NCI-H82 treated with DMSO at 0.1 percent for 48 hours (cell line): ENCODE measurements at regions not wholly inside any gene's neighbourhood (a gene's known extent, or its start where the extent isn't known, plus 50 kb on each side); places are given as distances from the start of the nearest gene placed in this dataset.

ENCODE experiments used
- DNase-seq: peaks from one replicate; lab custom pipeline; 2025; ENCODE audit not compliant: unreplicated experiment; lab: John Stamatoyannopoulos, UW

DNA sequence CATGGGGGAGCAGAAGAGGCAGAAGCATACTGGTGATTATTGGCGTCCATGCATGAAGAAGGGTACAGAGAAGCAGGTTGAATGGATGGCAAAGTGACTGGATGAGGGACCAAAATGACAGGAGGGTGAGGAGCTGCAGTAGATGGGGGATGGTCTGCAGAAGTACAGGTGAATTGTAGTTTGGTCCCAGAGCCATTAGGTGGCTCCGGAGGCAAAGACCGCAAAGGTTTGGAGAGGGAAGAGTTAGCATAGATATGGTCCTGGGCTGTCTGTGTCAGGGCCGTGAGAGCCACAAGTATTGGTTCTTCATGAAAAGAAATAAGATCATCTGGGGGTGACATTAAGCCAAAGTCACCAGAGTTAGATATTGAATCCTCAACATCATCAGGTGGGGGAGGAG, 59.0 kb upstream of the ZNF726 start:
- DNase-seq = no peak

DNA sequence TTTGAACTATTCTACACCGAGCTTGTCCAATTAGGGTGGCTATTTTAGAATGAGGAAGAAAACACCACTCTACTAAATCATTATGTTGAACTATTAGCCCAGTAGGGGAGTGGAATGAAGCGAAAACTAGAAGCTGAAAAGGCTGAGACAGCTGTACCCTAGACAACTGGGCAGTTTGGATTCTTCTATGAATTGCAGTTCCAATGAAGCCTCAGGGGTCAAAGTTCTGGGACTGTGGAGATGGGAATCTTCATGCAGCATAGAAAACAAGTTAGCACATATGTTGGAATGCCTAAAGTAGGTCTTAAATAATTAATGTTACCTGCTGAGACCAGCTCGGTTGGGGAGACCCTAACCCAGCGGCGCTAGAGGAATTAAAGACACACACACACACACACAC, 62.7 kb upstream of the ZNF726 start:
- DNase-seq = no peak

DNA sequence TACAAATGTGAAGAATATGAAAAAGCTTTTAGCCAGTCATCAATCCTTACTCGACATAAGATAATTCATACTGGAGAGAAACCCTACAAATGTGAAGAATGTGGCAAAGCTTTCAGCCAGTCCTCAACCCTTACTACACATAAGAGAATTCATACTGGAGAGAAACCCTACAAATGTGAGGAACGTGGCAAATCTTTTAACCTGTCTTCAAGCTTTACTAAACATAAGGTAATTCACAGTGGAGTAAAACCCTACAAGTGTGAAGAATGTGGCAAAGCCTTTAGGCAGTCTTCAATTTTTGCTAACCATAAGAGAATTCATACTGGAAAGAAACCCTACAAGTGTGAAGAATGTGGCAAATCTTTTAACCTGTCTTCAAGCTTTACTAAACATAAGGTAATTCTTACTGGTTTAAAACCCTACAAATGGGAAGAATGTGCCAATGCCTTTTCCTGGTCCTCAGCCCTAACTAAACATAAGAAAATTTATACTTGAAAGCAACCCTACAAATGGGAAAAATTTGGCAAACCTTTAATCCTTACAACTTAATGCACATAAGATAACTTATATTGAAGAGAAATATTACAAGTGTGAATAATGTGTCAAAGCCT, 74.1 kb upstream of the ZNF681 start:
- DNase-seq = no peak

DNA sequence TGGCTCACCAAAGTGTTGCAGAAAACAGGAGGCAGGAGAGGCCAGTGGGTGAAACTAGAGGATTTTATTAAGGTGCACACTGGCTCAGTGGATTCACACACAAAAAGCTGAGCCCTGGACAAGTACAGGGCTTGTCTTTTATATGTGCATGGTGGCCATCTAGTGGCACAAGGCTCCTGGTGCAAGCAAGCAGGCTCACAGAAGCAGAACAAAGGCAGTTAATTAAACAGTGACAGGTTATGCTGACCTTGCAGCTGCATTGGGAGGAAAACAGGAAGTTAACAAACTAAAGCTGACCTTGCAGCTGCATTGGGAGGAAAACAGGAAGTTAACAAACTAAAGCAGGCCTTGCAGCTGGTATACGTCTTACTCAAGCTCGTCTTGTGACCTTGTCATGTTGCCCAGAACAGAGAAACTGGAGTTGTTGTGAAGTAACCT, 65.3 kb upstream of the ZNF681 start:
- DNase-seq = no peak

DNA sequence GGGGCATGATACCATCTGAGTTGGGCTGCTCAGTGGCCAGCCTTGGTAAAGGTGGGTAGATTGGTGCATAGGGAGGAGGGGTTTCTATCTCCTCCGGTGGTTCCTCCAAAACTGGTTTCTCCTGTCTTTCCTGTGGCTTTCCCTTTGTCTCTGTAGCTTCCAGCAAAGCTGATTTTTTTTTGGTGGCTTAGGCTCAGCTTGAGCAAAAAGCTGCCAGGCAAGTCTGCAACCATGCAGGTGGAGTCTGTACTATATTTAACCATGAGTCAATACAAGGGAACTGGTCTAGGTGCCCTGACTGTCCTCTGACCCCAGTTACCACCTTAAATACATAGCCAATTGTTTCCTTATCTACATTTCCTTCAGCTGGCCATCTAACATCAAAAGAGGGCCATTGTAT, 64.0 kb upstream of the ZNF681 start:
- DNase-seq = no peak

DNA sequence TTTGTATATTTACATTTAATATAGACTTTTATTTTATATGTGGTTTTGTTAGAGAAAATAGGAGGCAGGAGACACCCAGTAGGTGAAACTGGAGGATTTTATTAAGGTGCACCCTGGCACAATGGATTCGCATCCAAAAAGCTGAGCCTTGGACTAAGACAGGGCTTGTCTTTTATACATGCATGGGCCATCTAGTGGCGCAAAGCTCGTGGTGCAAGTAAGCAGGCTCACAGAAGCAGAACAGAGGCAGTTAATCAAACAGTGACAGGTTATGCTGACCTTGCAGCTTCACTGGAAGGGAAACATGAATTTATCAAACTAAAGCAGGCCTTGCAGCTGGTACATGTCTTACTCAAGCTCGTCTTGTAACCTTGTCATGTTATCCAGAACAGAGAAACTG, 58.8 kb upstream of the ZNF681 start:
- DNase-seq = peak; percentile 2

DNA sequence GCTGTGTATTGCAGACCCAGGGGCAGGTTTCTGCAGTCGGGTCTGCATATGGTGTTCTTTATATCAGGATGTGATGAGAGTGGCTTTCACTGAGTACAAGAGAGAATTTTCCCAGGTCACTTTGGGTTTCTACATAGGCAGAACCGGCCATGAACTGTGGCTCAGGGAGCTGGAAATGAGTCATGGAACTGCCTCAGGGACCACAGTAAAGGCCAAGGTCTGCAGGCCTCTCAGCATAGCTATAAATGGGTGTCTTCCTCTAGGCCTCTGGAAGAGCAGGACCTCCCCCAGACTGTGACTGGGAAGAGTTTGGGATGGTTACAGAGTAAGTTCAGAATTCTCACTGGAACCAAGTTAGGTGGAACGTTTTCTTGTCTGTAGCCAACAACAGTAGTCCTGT, 51.8 kb upstream of the ZNF681 start:
- no peak for DNase-seq
